Mammary epithelial cell (primary cell): ENCODE measurements at regions not wholly inside any gene's neighbourhood (a gene's known extent, or its start where the extent isn't known, plus 50 kb on each side); places are given as distances from the start of the nearest gene placed in this dataset.

Experiments used
- CTCF ChIP-seq, 2 donors: IDR thresholded peaks in 1 of 2; conservative IDR thresholded peaks in 1 of 2; 2 replicates each; pipeline ENCODE4 v1.5.1; 2011 to 2012; ENCODE audit warnings: inconsistent platforms in 2 of 2, low read length in 2 of 2, mild to moderate bottlenecking in 2 of 2, control low read depth in 1 of 2, low read depth in 1 of 2; ENCODE audit not compliant: insufficient read depth in 1 of 2; ENCODE audit errors: extremely low read depth in 1 of 2
- EZH2 ChIP-seq: IDR thresholded peaks from 2 replicates; pipeline ENCODE4 v1.6.1; 2012; ENCODE audit warnings: low read length, inconsistent platforms, borderline replicate concordance

- TF ChIP-seq CTCF (conservative IDR thresholded peaks at IDR 0.05 in 1 of 2, IDR thresholded peaks at IDR 0.05 in 1 of 2; ENCODE audit: extremely low read depth in 1 of 2, insufficient read depth in 1 of 2, low read depth in 1 of 2, low read length in 2 of 2): no peak
- TF ChIP-seq EZH2: no peak
These were observed 223.1 kb downstream of the RPLP1 start for GRCh38 chr15:69675731-69676130.
